ENCODE measurements at regions not wholly inside any gene's neighbourhood (a gene's known extent, or its start where the extent isn't known, plus 50 kb on each side); places are given as distances from the start of the nearest gene placed in this dataset.

GRCh38 chr13:52936806-52937205 lies 88.4 kb upstream of the PCDH8 start:
- Mint-ChIP-seq H3K27ac (no peak overlapping the region), H3K4me1 (no peaks in the 10 kb centered on the region), H3K27me3 (no peaks in the 10 kb centered on the region), H3K36me3 (no peaks in the 10 kb centered on the region), H3K9me3 (no peaks in the 10 kb centered on the region), H3K4me3 (no peak overlapping the region)
- no peak for DNase-seq

DNA sequence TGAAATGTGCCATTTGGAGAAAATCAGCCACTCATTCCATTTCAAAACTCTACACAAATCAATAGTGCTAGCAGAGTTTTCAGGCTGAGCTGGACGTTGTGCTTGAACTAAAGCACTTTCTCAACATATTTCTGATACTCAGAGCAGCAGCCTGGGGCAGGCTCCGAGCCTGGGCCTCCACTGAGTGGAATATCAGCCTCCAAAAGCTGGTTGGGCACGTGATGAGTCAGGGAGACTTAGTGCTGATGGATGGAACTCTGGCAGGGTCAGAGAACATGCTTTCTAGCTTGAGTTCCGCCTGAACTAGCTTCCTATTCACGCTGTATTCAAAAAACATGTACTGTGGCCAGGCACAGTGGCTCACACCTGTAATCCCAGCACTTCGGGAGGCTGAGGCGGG lies 85.8 kb upstream of the PCDH8 start:
- Mint-ChIP-seq H3K36me3 (no peaks in the 10 kb centered on the region), H3K27me3 (no peaks in the 10 kb centered on the region), H3K27ac (no peak overlapping the region), H3K4me1 (no peaks in the 10 kb centered on the region), H3K9me3 (no peaks in the 10 kb centered on the region), H3K4me3 (no peak overlapping the region)
- DNase-seq = no peak

DNA sequence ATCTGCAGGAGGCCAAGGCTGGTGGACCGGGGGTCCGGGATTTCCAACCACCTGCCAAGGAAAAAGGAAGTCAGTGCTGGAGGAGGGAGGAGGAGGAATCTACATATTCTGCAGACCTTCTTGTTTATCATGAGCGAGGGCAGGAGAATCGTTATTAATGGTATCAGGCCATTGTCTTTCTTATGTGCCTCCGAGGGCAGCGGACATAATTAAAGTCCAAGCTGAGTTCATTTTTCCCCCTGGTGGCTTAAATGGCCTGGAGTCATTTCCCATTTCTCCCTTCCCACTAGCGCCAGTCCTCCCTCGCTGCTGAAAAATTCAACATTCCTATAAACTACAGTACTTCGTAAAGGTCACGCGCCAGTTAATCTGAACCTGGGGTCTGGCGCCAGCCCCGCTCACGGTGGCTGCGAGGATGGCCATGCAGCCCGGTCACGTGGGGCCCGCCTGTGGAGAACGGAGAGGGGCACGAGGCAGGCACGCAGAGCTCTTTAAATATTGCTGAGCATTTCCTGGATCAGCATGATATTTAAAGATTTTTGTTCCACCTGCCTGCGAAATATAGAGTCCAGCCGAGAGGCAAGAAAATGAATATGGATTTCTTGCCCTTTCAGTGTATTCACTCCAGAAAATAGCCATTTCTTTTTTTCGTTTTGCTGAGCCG lies 85.2 kb upstream of the PCDH8 start:
- no peaks in the 10 kb centered on the region for H3K27me3 Mint-ChIP-seq
- H3K36me3 Mint-ChIP-seq = no peaks in the 10 kb centered on the region

DNA sequence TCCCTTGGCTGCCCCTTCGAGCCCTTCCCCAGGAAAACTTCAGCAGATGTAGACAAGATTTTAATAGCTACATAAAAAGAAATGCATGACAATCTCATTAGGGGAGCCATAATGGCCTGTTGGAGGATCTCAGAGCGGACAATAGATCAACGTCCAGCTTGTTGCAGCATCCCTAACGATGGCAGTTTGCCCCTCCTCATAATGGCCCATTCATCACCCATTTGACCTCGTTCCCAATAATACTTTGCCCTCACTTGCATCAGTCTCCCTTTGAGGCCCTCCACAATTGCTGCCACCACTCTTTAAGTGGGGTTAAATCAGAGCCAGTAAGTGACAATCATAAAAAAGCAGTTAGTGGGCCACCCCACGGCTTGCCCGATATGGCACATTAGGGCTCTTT lies 84.7 kb upstream of the PCDH8 start:
- H3K9me3 Mint-ChIP-seq = no peaks in the 10 kb centered on the region
- no peaks in the 10 kb centered on the region for H3K4me1 Mint-ChIP-seq
- DNase-seq = no peak
- H3K27ac Mint-ChIP-seq = no peak overlapping the region
- no peaks in the 10 kb centered on the region for H3K27me3 Mint-ChIP-seq
- no peak overlapping the region for H3K4me3 Mint-ChIP-seq
- no peaks in the 10 kb centered on the region for H3K36me3 Mint-ChIP-seq

More for the DNA sequence above, 85.2 kb upstream of the PCDH8 start:
- no peak for DNase-seq
- H3K4me3 Mint-ChIP-seq = no peak overlapping the region
- no peak overlapping the region for H3K27ac Mint-ChIP-seq
- H3K9me3 Mint-ChIP-seq = no peaks in the 10 kb centered on the region
- no peaks in the 10 kb centered on the region for H3K4me1 Mint-ChIP-seq

- H3K27me3 Mint-ChIP-seq = no peaks in the 10 kb centered on the region
- H3K4me3 Mint-ChIP-seq = no peak overlapping the region
- no peaks in the 10 kb centered on the region for H3K4me1 Mint-ChIP-seq
- no peaks in the 10 kb centered on the region for H3K9me3 Mint-ChIP-seq
- no peaks in the 10 kb centered on the region for H3K36me3 Mint-ChIP-seq
- H3K27ac Mint-ChIP-seq = no peak overlapping the region
- DNase-seq = no peak
Measured at GRCh38 chr13:52932649-52933048, 84.2 kb upstream of the PCDH8 start.

DNA sequence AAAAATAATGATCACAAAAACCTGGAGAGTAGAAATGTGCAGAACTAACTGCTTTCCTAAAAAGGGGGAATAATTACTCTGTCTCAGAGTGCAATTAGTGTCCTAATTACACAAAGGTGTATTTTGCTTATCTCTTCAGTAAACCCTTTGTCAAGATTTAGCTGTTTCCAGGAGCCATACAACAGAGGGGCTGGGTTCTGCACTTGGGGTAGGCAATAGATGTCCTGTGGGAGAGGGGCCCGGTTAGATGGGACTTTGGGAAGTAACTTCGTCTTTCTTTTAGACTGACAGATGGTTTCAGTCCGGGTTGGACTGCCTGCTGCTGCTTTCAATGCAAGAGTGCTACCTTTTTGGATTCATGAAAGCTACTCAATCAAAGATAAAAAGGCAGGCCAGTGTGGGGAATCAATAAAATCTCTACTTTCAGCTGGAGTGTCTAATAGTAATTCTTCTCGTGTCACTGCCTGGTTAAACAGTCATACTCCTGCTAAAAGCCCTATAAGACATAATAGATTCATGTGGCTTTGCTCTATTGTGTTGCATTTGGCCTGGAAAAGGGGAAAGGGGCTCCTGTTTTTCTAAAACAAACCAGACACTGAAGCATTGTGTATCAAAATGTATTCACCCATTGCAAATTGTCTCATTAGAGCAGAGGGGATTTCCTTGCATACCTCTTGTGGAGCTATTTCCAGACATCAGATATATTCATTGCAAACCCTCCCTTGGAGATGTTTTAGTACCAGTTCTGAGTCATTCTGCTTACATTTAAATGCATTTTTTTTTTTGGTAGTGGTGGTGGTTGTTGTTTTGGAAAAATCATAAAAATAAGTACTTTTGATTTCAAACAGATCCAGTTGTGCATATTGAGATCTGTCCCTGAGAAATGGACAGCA lies 83.3 kb upstream of the PCDH8 start:
- no peaks in the 10 kb centered on the region for H3K27me3 Mint-ChIP-seq
- no peaks in the 10 kb centered on the region for H3K36me3 Mint-ChIP-seq
- no peaks in the 10 kb centered on the region for H3K4me1 Mint-ChIP-seq
- no peak for DNase-seq
- no peaks in the 10 kb centered on the region for H3K9me3 Mint-ChIP-seq
- H3K4me3 Mint-ChIP-seq = no peak overlapping the region
- no peak overlapping the region for H3K27ac Mint-ChIP-seq

- Mint-ChIP-seq H3K9me3 (no peaks in the 10 kb centered on the region), H3K36me3 (no peaks in the 10 kb centered on the region), H3K27ac (no peak overlapping the region), H3K27me3 (no peaks in the 10 kb centered on the region), H3K4me3 (no peak overlapping the region), H3K4me1 (no peaks in the 10 kb centered on the region)
- no peak for DNase-seq
Measured at GRCh38 chr13:52931131-52931530, 82.7 kb upstream of the PCDH8 start.

GRCh38 chr13:52929846-52930245 lies 81.4 kb upstream of the PCDH8 start:
- H3K36me3 Mint-ChIP-seq = no peaks in the 10 kb centered on the region
- no peaks in the 10 kb centered on the region for H3K4me1 Mint-ChIP-seq
- H3K9me3 Mint-ChIP-seq = no peaks in the 10 kb centered on the region
- H3K27ac Mint-ChIP-seq = no peak overlapping the region
- no peak overlapping the region for H3K4me3 Mint-ChIP-seq
- DNase-seq = no peak
- H3K27me3 Mint-ChIP-seq = no peaks in the 10 kb centered on the region

- no peak for DNase-seq
- no peaks in the 10 kb centered on the region for H3K27me3 Mint-ChIP-seq
- H3K9me3 Mint-ChIP-seq = no peaks in the 10 kb centered on the region
- H3K4me1 Mint-ChIP-seq = no peaks in the 10 kb centered on the region
- H3K4me3 Mint-ChIP-seq = no peak overlapping the region
- no peak overlapping the region for H3K27ac Mint-ChIP-seq
- H3K36me3 Mint-ChIP-seq = no peaks in the 10 kb centered on the region
Measured at GRCh38 chr13:52926971-52927370, 78.5 kb upstream of the PCDH8 start.

- no peaks in the 10 kb centered on the region for H3K36me3 Mint-ChIP-seq
- H3K27me3 Mint-ChIP-seq = no peaks in the 10 kb centered on the region
- no peak overlapping the region for H3K27ac Mint-ChIP-seq
- DNase-seq = no peak
- no peak overlapping the region for H3K4me3 Mint-ChIP-seq
- no peaks in the 10 kb centered on the region for H3K9me3 Mint-ChIP-seq
- no peaks in the 10 kb centered on the region for H3K4me1 Mint-ChIP-seq
Measured at GRCh38 chr13:52925775-52926285, 77.4 kb upstream of the PCDH8 start.

GRCh38 chr13:52925251-52925650 lies 76.8 kb upstream of the PCDH8 start:
- Mint-ChIP-seq H3K27ac (no peak overlapping the region), H3K9me3 (no peaks in the 10 kb centered on the region), H3K4me1 (no peaks in the 10 kb centered on the region), H3K27me3 (peaks cover under 1% of the 10 kb centered on the region), H3K36me3 (no peaks in the 10 kb centered on the region), H3K4me3 (no peak overlapping the region)
- DNase-seq = no peak

GRCh38 chr13:52924289-52925148 lies 76.1 kb upstream of the PCDH8 start:
- Mint-ChIP-seq H3K9me3 (no peaks in the 10 kb centered on the region), H3K27me3 (peaks cover 6% of the 10 kb centered on the region), H3K4me1 (no peaks in the 10 kb centered on the region), H3K4me3 (no peak overlapping the region), H3K36me3 (no peaks in the 10 kb centered on the region), H3K27ac (no peak overlapping the region)
- DNase-seq = no peak

DNA sequence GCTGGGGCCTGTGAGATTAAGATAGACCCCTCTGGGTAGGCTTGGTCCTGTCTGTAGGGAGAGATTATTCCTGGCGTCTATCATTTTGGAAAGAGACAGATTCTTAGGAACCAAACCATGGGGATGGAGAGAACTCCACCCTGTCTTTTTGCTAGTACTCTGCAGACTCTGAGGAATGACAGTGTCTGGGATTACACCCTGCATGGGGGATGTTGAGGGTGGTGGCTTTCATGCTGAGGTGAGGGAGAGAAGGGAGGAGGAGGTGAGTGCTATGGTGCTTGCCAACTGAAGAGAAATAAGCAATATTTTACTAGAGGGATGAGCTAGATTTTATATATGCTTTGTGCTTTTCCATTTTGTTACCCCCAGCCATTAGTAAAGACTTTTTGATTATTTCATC lies 74.5 kb upstream of the PCDH8 start:
- Mint-ChIP-seq H3K4me3 (no peak overlapping the region), H3K36me3 (no peaks in the 10 kb centered on the region), H3K4me1 (no peaks in the 10 kb centered on the region), H3K27me3 (peaks cover 11% of the 10 kb centered on the region), H3K27ac (no peak overlapping the region), H3K9me3 (no peaks in the 10 kb centered on the region)
- no peak for DNase-seq

GRCh38 chr13:52921194-52921593 lies 72.8 kb upstream of the PCDH8 start:
- H3K27ac Mint-ChIP-seq = no peak overlapping the region
- H3K9me3 Mint-ChIP-seq = no peaks in the 10 kb centered on the region
- no peaks in the 10 kb centered on the region for H3K36me3 Mint-ChIP-seq
- no peaks in the 10 kb centered on the region for H3K4me1 Mint-ChIP-seq
- H3K27me3 Mint-ChIP-seq = peaks cover 11% of the 10 kb centered on the region
- DNase-seq = no peak
- no peak overlapping the region for H3K4me3 Mint-ChIP-seq

GRCh38 chr13:52916486-52916990 lies 68.1 kb upstream of the PCDH8 start:
- peaks cover 11% of the 10 kb centered on the region for H3K27me3 Mint-ChIP-seq
- DNase-seq = no peak
- no peaks in the 10 kb centered on the region for H3K4me1 Mint-ChIP-seq
- no peak overlapping the region for H3K27ac Mint-ChIP-seq
- no peaks in the 10 kb centered on the region for H3K36me3 Mint-ChIP-seq
- no peaks in the 10 kb centered on the region for H3K9me3 Mint-ChIP-seq
- no peak overlapping the region for H3K4me3 Mint-ChIP-seq

Measured in activated naive CD8-positive, alpha-beta T cell treated with anti-CD3 and anti-CD28 coated beads for 36 hours (primary cell).